CD4-positive, alpha-beta memory T cell (primary cell): ENCODE measurements at regions not wholly inside any gene's neighbourhood (a gene's known extent, or its start where the extent isn't known, plus 50 kb on each side); places are given as distances from the start of the nearest gene placed in this dataset.
A peak's percentile ranks its signal among the peaks of the same experiment; 100 is the strongest.

Experiments
- CTCF ChIA-PET: fragments of 350-600 bp; sonication (Branson Sonifier 250); formaldehyde crosslinking; loops from one replicate; lab custom pipeline; 2021; ENCODE audit warnings: inconsistent platforms; ENCODE audit not compliant: partially characterized antibody; lab: Charles Lee
- POLR2A ChIA-PET: fragments of 350-600 bp; sonication (Branson Sonifier 250); formaldehyde crosslinking; loops from one replicate; lab custom pipeline; 2021; ENCODE audit not compliant: partially characterized antibody; lab: Charles Lee
- DNase-seq, 5 donors: peaks; one replicate each; pipeline versions ENCODE4 v3.0.0 to v3.0.0-alpha.2; 2020 to 2022; ENCODE audit warnings: mixed read lengths in 1 of 5
- H3K27ac ChIP-seq: one replicate; pipeline ENCODE4 v1.7.0; 2013; ENCODE audit warnings: low read depth, low read length
- H3K27me3 ChIP-seq: 2 replicates; pipeline ENCODE4 v1.7.0; 2013; ENCODE audit warnings: mild to moderate bottlenecking, low read length, moderate library complexity; ENCODE audit not compliant: insufficient read depth
- H3K36me3 ChIP-seq: 2 replicates; pipeline ENCODE4 v1.7.0; 2013; ENCODE audit warnings: mild to moderate bottlenecking, low read length, moderate library complexity; ENCODE audit not compliant: insufficient read depth
- H3K4me1 ChIP-seq: 2 replicates; pipeline ENCODE4 v1.7.0; 2013; ENCODE audit warnings: mild to moderate bottlenecking, low read length, moderate library complexity; ENCODE audit not compliant: insufficient read depth
- H3K4me3 ChIP-seq, 2 donors: one replicate each; pipeline ENCODE4 v1.7.0; 2013; ENCODE audit warnings: low read length in 2 of 2, mild to moderate bottlenecking in 1 of 2
- H3K9me3 ChIP-seq, 2 donors: one replicate each; pipeline ENCODE4 v1.7.0; 2013; ENCODE audit warnings: low read length in 2 of 2, control low read depth in 1 of 2; ENCODE audit not compliant: control insufficient read depth in 1 of 2
- H3K27ac Mint-ChIP-seq, 7 donors: one replicate each; pipeline ENCODE4 v1.8.0; 2020 to 2021; ENCODE audit warnings: mixed read lengths in 7 of 7, mild to moderate bottlenecking in 6 of 7, inconsistent platforms in 3 of 7, moderate library complexity in 3 of 7
- H3K27me3 Mint-ChIP-seq, 2 donors: one replicate each; pipeline ENCODE4 v1.8.0; 2020 to 2021; ENCODE audit warnings: mixed read lengths in 2 of 2
- H3K36me3 Mint-ChIP-seq, 2 donors: one replicate each; pipeline ENCODE4 v1.8.0; 2020 to 2021; ENCODE audit warnings: mixed read lengths in 2 of 2, inconsistent platforms in 1 of 2, mild to moderate bottlenecking in 1 of 2
- H3K4me1 Mint-ChIP-seq, 4 donors: one replicate each; pipeline ENCODE4 v1.8.0; 2020 to 2021; ENCODE audit warnings: mixed read lengths in 4 of 4, mild to moderate bottlenecking in 1 of 4
- H3K4me3 Mint-ChIP-seq, 8 donors: one replicate each; pipeline ENCODE4 v1.8.0; 2020 to 2021; ENCODE audit warnings: mixed read lengths in 8 of 8, mild to moderate bottlenecking in 7 of 8, moderate library complexity in 6 of 8, inconsistent platforms in 3 of 8
- H3K9me3 Mint-ChIP-seq, 8 donors: one replicate each; pipeline ENCODE4 v1.8.0; 2020 to 2021; ENCODE audit warnings: mixed read lengths in 8 of 8, mild to moderate bottlenecking in 5 of 8, inconsistent platforms in 3 of 8, moderate library complexity in 1 of 8
- intact Hi-C: fragments of 100-400 bp; cut with micrococcal nuclease; formaldehyde crosslinking; loops from one replicate; pipeline ENCODE4 v1.15.1; 2023

DNA sequence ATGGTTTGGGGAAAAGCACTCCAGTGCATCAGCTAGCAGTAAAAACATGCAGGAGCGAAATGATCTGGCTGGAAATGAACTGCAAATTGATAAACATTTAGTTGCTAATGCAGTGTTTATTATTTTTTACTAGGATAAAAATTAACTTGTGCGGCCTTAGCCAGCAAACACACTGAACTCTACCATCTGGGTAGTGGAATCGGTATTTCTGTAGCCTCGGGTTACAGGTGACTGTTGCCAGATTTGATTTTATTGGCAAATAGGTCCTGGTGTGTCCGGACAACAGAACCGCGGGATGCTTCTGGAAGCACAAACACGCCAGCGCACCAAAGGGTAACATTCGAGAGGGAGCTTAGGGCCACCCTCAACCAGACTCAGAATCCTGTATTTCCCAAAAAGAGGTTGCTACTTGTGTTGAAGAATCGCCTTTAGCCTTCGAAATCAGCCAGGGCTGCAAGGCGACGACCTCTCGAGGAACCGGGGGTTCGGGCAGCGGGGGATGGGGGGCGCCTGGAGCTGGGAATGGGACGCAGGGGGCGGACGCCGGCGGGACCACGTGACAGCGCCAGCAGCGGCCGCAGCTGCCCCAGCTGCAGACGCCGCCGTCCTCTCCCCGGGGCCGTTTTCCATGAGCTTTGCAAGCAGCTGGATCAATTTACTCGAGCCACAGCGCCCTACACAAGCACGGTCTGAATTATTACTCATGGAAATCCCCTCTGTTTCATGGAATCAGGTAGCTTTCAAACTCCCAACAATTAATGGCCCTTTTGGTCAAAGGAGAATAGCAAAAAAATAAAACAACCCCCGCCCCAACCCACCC is 158.8 kb downstream of the TOMM20 start:
- H3K27ac Mint-ChIP-seq = peak overlapping the region in 2 of 7 donors; percentile 30 to 71
- POLR2A ChIA-PET = interaction anchor here (1.0 to 4.2 kb wide), 7 partner anchors 10 to 492 kb away, joined by 3 to 23 read pairs (median 4); partner anchors contain the start of gene IRF2BP2

DNA sequence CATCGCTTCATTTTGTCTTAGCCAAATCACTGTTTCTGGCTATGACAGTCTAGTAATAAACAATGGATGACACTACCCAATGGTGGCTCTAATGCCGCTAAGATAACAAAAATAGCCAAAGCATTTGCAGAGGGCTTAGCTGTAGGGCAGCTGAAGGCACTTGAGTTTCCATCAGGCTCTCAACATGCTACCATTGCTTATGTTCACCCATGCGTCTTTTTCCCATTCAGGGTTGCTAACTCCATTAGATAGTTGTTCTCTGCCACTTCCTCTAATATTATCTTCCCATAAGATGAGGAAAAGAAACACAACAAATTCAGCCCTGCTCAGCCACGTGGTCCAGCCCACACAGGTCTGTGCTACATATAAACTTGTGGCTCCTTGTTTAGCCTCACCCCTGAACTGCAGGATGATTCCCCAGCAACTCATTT is 159.6 kb downstream of the TOMM20 start:
- peaks cover 64% of the 10 kb centered on the region for H3K4me1 ChIP-seq
- no peaks in the 10 kb centered on the region for H3K36me3 ChIP-seq
- Mint-ChIP-seq H3K4me1 (peaks cover 40 to 72% (median 50%) of the 10 kb centered on the region in 4 donors), H3K4me3 (peak overlapping the region in 1 of 8 donors; percentile 30), H3K9me3 (no peaks in the 10 kb centered on the region), H3K36me3 (no peaks in the 10 kb centered on the region), H3K27me3 (no peaks in the 10 kb centered on the region), H3K27ac (peak overlapping the region in 2 of 7 donors; percentile 30 to 73)
- DNase-seq = no peak
- no peak overlapping the region for H3K4me3 ChIP-seq
- intact Hi-C loops = no loop called here
- no peak overlapping the region for H3K27ac ChIP-seq
- no peaks in the 10 kb centered on the region for H3K27me3 ChIP-seq
- CTCF ChIA-PET = interaction anchor here (1.3 kb wide), 1 partner anchor 9 kb away, joined by 4 read pairs; no protein-coding TSS in a partner anchor
- H3K9me3 ChIP-seq = no peaks in the 10 kb centered on the region
- POLR2A ChIA-PET = interaction anchor here (2.1 to 4.2 kb wide), 2 partner anchors 11 to 359 kb away, joined by 15 to 23 read pairs; partner anchors contain the start of gene IRF2BP2

More for the DNA sequence above, 158.8 kb downstream of the TOMM20 start:
- Mint-ChIP-seq H3K4me1 (peaks cover 32 to 71% (median 43%) of the 10 kb centered on the region in 4 donors), H3K9me3 (no peaks in the 10 kb centered on the region), H3K36me3 (no peaks in the 10 kb centered on the region), H3K27me3 (no peaks in the 10 kb centered on the region), H3K4me3 (peak overlapping the region in 2 of 8 donors; percentile 47 to 48)
- Histone ChIP-seq H3K36me3 (no peaks in the 10 kb centered on the region), H3K27ac (no peak overlapping the region), H3K27me3 (no peaks in the 10 kb centered on the region), H3K9me3 (no peaks in the 10 kb centered on the region), H3K4me1 (peaks cover 62% of the 10 kb centered on the region), H3K4me3 (no peak overlapping the region)
- no peak for DNase-seq
- CTCF ChIA-PET = interaction anchor here (0.7 to 1.7 kb wide), 4 partner anchors 9 to 115 kb away, joined by 3 to 4 read pairs (median 3); no protein-coding TSS in a partner anchor
- intact Hi-C loops = no loop called here

DNA sequence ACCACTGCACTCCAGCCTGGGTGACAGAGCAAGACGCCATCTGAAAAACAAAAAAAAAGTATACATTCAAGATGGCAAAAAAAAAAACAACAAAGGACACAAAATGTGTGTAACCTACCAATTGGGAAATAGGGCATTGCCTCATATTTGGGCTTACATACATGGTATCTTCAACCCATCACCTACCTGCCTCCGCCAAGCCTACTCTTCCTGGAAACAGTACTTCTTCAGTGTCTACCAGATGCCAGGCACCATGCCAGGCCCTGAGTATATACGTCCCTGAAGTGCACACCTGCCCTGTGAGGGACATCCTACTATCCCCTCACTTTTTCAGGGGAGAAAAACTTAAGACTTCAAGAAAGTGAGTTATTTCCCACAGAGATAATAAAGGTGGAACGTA is 160.2 kb downstream of the TOMM20 start:
- Mint-ChIP-seq H3K4me3 (no peak overlapping the region), H3K4me1 (peaks cover 45 to 78% (median 56%) of the 10 kb centered on the region in 4 donors), H3K36me3 (no peaks in the 10 kb centered on the region), H3K27me3 (no peaks in the 10 kb centered on the region), H3K27ac (peak overlapping the region in 3 of 7 donors; percentile 25 to 52 (median 30)), H3K9me3 (no peaks in the 10 kb centered on the region)
- POLR2A ChIA-PET = interaction anchor here (4.2 kb wide), 1 partner anchor 11 kb away, joined by 23 read pairs; no protein-coding TSS in a partner anchor
- H3K36me3 ChIP-seq = no peaks in the 10 kb centered on the region
- no peak for DNase-seq
- no peak overlapping the region for H3K27ac ChIP-seq
- no peaks in the 10 kb centered on the region for H3K9me3 ChIP-seq
- intact Hi-C loops = no loop called here
- CTCF ChIA-PET = no interaction called here
- no peaks in the 10 kb centered on the region for H3K27me3 ChIP-seq
- H3K4me1 ChIP-seq = peaks cover 70% of the 10 kb centered on the region
- H3K4me3 ChIP-seq = no peak overlapping the region

DNA sequence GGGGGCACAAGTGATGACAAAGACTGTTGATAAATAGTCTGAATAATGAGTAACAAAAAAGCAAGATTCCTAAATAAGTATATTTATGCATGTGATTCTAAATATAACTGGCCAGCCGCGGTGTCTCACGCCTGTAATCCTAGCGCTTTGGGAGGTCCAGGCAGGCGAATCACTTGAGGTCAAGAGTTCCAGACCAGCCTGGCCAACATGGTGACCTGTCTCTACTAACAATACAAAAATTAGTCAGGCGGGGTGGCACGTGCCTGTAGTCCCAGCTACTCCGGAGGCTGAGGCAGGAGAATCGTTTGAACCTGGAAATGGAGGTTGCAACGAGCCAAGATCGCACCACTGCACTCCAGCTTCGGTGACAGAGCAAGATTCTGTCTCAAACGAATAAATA is 161.5 kb downstream of the TOMM20 start:
- H3K27me3 ChIP-seq = no peaks in the 10 kb centered on the region
- H3K27ac Mint-ChIP-seq = no peak overlapping the region
- H3K27me3 Mint-ChIP-seq = no peaks in the 10 kb centered on the region
- H3K4me1 Mint-ChIP-seq = peaks cover 52 to 79% (median 59%) of the 10 kb centered on the region in 4 donors
- POLR2A ChIA-PET = no interaction called here
- CTCF ChIA-PET = no interaction called here
- intact Hi-C loops = no loop called here
- H3K9me3 ChIP-seq = no peaks in the 10 kb centered on the region
- no peaks in the 10 kb centered on the region for H3K9me3 Mint-ChIP-seq
- no peak for DNase-seq
- H3K36me3 ChIP-seq = no peaks in the 10 kb centered on the region
- no peak overlapping the region for H3K4me3 ChIP-seq
- peaks cover 72% of the 10 kb centered on the region for H3K4me1 ChIP-seq
- H3K4me3 Mint-ChIP-seq = no peak overlapping the region
- H3K27ac ChIP-seq = no peak overlapping the region
- H3K36me3 Mint-ChIP-seq = no peaks in the 10 kb centered on the region

DNA sequence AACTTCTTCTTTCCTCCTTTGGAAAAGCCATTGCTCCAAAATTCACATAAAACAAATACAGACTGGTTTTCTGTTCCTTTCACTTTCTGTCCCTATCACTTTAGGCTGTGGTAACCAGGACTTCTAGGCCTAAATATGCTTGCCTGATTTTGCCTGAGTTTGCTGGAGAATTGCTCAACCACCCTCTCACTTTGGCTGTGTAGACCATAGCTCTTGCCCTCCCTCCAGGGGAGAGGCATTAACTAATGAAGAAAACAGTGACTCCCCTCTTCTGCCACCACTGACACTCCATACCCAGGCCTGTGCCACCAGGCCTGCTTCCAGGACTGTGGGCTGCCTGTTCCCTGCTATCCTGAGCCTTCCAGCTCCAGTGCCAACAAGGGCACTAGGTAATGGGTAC is 163.5 kb downstream of the TOMM20 start:
- no peak overlapping the region for H3K4me3 ChIP-seq
- POLR2A ChIA-PET = interaction anchor here (1.2 to 4.6 kb wide), 10 partner anchors 10 to 364 kb away, joined by 4 to 86 read pairs (median 10); partner anchors contain the start of gene IRF2BP2
- CTCF ChIA-PET = interaction anchor here (1.1 to 3.1 kb wide), 4 partner anchors 13 to 354 kb away, joined by 3 to 23 read pairs (median 5); no protein-coding TSS in a partner anchor
- H3K27ac Mint-ChIP-seq = peak overlapping the region; percentile 90 to 98 (median 96)
- H3K27me3 Mint-ChIP-seq = no peaks in the 10 kb centered on the region
- peaks cover 72% of the 10 kb centered on the region for H3K4me1 ChIP-seq
- H3K27me3 ChIP-seq = no peaks in the 10 kb centered on the region
- H3K4me3 Mint-ChIP-seq = peak overlapping the region in 6 of 8 donors; percentile 47 to 89 (median 59)
- peak overlapping the region; percentile 89 for H3K27ac ChIP-seq
- H3K9me3 ChIP-seq = no peaks in the 10 kb centered on the region
- H3K9me3 Mint-ChIP-seq = no peaks in the 10 kb centered on the region
- peaks cover 50 to 78% (median 58%) of the 10 kb centered on the region in 4 donors for H3K4me1 Mint-ChIP-seq
- no peaks in the 10 kb centered on the region for H3K36me3 ChIP-seq
- intact Hi-C loops = no loop called here
- no peak for DNase-seq
- H3K36me3 Mint-ChIP-seq = no peaks in the 10 kb centered on the region

DNA sequence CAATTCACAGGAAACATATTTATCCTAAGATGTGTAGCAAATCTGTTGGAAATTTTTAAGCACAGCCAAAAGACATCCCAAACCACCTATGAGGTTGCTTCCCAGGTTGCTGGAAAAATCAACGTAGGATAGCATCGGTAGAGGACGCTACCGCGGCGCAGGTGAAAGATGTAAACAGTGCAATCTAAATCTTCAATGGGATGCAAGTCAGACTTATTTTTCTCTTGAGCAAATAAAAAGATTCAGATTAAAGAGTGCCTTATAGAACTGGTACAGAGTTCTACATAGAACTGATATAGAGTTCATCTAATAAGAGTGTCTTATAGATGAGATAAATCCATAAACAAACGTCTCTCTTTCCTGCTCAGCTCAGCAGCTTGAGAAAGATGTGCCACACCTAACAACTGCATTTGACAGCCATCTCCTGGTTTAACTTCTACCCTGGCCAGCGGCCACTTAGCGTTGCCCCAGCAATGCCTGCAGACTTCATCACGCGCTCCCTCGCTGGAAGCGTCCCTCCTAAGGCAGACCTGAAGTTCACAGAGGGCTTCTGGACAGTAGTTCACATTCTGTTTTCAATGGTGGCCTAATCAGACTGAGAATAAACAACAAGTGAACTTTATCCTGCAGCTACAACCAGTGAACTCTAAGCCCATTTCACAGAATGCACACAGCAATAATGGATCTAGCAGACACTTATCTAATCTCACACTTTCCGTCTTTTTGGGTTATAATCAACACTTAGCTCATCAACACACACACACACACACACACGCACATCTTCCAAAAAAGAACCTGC is 164.5 kb downstream of the TOMM20 start:
- Mint-ChIP-seq H3K27me3 (no peaks in the 10 kb centered on the region), H3K9me3 (no peaks in the 10 kb centered on the region), H3K36me3 (no peaks in the 10 kb centered on the region), H3K27ac (peak overlapping the region; percentile 90 to 98 (median 96)), H3K4me1 (peaks cover 57 to 81% (median 64%) of the 10 kb centered on the region in 4 donors), H3K4me3 (peak overlapping the region; percentile 46 to 89 (median 84))
- peak overlapping the region; percentile 14 to 46 for H3K4me3 ChIP-seq
- no peaks in the 10 kb centered on the region for H3K27me3 ChIP-seq
- intact Hi-C loops = loop anchor here (1.0 to 5.0 kb wide), 9 partner anchors 10 to 366 kb away; no protein-coding TSS in a partner anchor
- ChIA-PET POLR2A (interaction anchor here (1.2 to 4.6 kb wide), 12 partner anchors 9 to 363 kb away, joined by 3 to 86 read pairs (median 10); partner anchors contain the start of gene IRF2BP2), CTCF (interaction anchor here (3.1 kb wide), 1 partner anchor 15 kb away, joined by 23 read pairs; no protein-coding TSS in a partner anchor)
- no peaks in the 10 kb centered on the region for H3K36me3 ChIP-seq
- H3K27ac ChIP-seq = peak overlapping the region; percentile 89
- no peaks in the 10 kb centered on the region for H3K9me3 ChIP-seq
- no peak for DNase-seq
- H3K4me1 ChIP-seq = peaks cover 72% of the 10 kb centered on the region
